ENCODE measurements at regions not wholly inside any gene's neighbourhood (a gene's known extent, or its start where the extent isn't known, plus 50 kb on each side); places are given as distances from the start of the nearest gene placed in this dataset.
"Not testable (repeated sequence)": the region's sequence is repeated elsewhere in the genome, so short reads cannot be mapped to it uniquely, and the experiment has no call there.

DNA sequence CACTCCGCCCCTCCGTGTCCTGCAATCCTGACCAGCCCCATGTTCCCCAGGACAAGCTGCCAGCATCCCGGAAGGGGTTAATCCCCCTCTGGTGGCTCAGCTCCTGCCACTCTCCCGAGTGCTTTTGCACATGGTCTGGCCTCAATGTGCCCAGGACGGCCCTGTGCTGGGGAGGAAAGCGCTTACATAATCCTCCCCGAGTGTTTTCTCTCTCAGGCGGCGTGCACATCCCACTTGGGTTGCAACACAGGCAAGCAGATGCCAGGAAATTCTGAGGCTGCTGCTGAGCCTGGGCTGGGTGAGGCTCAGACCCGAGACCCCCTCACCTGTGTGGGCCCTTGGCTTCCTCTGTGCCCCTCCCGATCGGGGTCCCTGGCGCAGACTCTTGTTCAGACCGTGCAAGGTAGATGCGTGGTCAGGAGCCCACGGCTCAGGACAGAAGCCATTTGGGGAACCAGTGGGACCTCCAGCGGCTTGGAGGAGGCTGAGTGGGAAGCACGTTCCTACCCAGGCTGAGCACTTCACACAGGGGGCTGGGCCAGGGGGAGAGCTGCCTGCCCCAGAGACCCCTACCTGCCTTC, 144.7 kb downstream of the LAT start:
- not testable (repeated sequence) for H3K27ac Mint-ChIP-seq; H3K9me3 Mint-ChIP-seq; H3K4me3 Mint-ChIP-seq; H3K27me3 Mint-ChIP-seq; H3K36me3 Mint-ChIP-seq; DNase-seq (ENCODE audit: low spot score); ATAC-seq
- H3K4me1 Mint-ChIP-seq (ENCODE audit: low read depth in 2 of 2): peaks cover 22 to 24% of the 10 kb centered on the region in 2 donors

DNA sequence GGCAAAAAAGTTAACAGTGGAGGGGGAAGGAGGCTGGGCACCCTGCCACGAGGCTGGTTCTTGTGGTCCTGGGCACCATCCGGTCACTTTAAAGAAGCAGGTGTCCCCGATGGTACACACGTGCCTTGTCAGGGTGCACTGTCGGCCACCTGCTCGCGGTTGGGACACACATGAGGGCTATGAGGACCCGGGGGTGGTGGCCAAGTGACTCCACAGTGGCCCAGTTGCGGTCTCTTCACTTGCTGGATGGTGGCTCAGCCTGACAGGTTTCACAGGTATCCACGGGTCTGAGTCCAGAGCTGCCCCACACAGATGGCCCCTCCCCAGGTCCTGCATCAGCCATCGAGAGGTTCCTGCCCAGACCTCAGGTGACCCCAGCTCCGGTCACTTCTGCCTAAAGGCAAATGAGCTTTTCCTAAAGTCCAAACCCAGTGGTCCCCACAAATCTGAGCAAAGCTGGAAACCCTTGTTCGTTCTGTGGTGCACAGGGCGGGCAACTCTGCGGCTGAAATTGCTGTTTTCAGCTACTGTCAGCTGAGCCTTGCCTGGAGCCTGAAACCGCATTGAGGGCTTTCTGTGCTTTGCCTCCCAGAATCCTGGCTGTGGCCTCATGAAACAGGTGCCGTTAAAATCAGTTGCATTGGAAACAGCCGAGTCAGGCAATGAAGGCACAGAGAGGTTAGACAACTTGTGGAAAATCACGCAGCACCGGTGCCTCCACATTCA, 144.0 kb downstream of the LAT start:
- peaks cover 22 to 24% of the 10 kb centered on the region in 2 donors for H3K4me1 Mint-ChIP-seq (ENCODE audit: low read depth in 2 of 2)
- not testable (repeated sequence) for H3K27ac Mint-ChIP-seq; H3K27me3 Mint-ChIP-seq; DNase-seq (ENCODE audit: low spot score); H3K36me3 Mint-ChIP-seq; ATAC-seq; H3K9me3 Mint-ChIP-seq; H3K4me3 Mint-ChIP-seq

DNA sequence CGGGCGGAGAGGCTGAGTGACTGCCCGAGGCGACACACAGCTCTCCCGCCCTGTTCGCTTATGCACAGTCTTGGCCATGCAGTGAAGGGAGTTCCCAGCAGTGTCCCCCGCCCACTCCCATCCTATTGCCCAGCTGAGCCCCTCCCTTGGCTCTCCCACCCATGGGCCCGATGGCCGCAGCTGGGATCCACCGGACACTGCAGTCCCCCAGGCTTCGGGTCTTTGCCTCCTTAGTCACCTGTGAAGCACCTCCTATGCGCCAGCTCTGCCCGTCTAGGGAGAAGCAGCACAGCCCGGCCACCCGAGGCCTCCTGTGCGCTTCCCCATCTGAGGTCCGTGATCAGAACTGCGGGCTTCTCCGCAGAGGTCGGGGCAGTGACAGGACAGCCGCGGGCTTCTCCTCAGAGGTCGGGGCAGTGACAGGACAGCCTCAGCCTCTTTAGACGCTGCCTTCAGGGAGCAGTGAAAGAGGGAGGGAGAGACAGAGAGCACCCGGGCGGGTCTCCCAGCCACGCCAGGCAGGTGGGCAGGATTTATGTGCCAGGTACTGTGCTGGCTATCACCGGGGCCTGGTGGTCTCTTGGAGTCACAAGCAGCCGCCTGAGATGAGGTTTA, 143.1 kb downstream of the LAT start:
- not testable (repeated sequence) for H3K27me3 Mint-ChIP-seq, ATAC-seq, H3K36me3 Mint-ChIP-seq

DNA sequence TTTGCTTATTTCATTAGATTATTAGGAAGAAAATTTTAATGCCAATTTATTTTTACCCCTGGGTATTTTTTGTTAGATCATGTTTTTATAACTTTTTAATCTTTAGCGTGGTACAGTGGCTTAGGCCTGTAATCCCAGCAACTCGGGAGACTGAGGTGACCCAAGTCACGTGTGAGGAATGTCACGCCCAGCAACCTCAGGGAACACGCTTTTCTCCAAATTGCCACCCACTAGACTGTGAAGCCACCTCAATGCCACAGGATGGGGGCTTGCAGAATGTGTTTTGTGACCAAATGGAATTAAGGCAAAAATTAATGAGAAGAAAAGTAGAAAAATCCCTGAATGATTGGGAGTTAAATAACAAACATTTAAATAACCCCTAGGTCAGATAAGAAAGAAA, 141.8 kb downstream of the LAT start:
- Mint-ChIP-seq H3K27ac (peak overlapping the region; percentile 93), H3K4me3 (peak overlapping the region; percentile 85), H3K27me3 (no peaks in the 10 kb centered on the region), H3K36me3 (no peaks in the 10 kb centered on the region), H3K4me1 (ENCODE audit: low read depth in 2 of 2) (peaks cover 24 to 25% of the 10 kb centered on the region in 2 donors), H3K9me3 (no peaks in the 10 kb centered on the region)
- ATAC-seq (no peak), DNase-seq (ENCODE audit: low spot score) (no peak)

More for the DNA sequence above, 143.1 kb downstream of the LAT start:
- not testable (repeated sequence) for H3K9me3 Mint-ChIP-seq; H3K27ac Mint-ChIP-seq; H3K4me3 Mint-ChIP-seq; DNase-seq (ENCODE audit: low spot score)
- peaks cover 24 to 25% of the 10 kb centered on the region in 2 donors for H3K4me1 Mint-ChIP-seq (ENCODE audit: low read depth in 2 of 2)

DNA sequence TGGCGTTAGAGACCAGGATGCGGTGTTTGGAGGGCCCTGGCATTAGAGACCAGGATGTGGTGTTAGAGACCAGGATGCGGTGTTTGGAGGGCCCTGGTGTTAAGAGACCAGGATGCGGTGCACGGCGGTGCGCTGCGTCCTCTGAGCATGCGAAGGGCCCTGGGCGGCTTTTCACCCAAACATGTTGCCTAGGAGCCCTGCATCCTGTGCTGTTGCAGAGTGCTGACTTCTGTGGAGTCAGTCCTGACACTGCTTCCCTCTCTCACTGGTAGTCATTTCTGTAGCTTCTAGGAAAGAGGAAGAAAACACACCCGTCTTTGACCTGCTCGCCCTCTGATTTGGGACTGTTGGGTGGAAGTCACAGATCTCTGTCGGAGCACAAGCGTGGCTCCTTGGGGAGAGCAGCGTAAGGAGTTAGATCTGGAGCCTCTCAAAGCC, 141.2 kb downstream of the LAT start:
- Mint-ChIP-seq H3K4me3 (peak overlapping the region; percentile 85), H3K4me1 (ENCODE audit: low read depth in 2 of 2) (peaks cover 24 to 25% of the 10 kb centered on the region in 2 donors), H3K27me3 (no peaks in the 10 kb centered on the region), H3K36me3 (no peaks in the 10 kb centered on the region), H3K9me3 (no peaks in the 10 kb centered on the region), H3K27ac (peak overlapping the region; percentile 93)
- DNase-seq (ENCODE audit: low spot score): peak; percentile 74
- ATAC-seq: peak; percentile 89 to 95

DNA sequence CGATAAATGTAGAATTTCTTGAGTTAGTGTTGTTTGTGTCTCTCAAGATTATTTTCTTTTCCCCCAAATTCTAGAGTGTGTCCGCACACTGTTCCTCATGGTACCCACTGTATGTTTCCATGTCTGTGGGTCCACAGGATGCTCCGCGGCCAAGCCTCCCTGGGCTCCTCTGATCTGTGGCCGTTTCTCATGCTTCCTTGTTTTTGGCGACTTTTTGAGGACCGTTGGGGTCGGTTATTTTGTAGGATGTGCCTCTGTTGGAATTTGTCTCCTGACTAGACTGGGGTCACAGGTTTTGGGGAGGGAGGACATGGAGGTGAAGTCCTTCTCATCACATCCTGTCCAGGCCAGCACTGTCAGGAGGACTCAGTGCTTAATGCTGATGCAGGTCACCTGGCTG, 140.0 kb downstream of the LAT start:
- H3K4me3 Mint-ChIP-seq: no peak overlapping the region
- no peaks in the 10 kb centered on the region for H3K9me3 Mint-ChIP-seq
- H3K27me3 Mint-ChIP-seq: no peaks in the 10 kb centered on the region
- H3K4me1 Mint-ChIP-seq (ENCODE audit: low read depth in 2 of 2): peaks cover 24 to 25% of the 10 kb centered on the region in 2 donors
- peak overlapping the region; percentile 93 for H3K27ac Mint-ChIP-seq
- no peak for ATAC-seq
- H3K36me3 Mint-ChIP-seq: no peaks in the 10 kb centered on the region
- no peak for DNase-seq (ENCODE audit: low spot score)

DNA sequence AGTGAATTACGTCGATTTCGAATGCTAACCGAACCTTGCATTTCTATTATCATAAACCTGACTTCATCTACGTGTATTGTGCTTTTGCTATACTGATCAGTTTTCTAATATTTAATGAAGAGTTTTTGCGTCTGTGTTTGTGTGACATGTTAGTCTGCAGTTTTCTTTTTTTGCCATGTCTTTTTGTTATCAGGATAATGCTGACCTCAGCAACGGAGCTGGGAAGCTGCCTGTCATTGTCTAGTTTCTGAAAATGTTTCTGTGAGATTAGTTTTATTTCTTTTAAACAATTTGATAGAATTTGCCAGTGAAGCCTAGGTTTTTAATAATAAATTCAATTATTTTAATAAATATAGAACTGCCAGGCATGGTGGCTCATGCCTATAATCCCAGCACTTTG, 139.3 kb downstream of the LAT start:
- H3K9me3 Mint-ChIP-seq; H3K27me3 Mint-ChIP-seq; DNase-seq (ENCODE audit: low spot score); ATAC-seq; H3K36me3 Mint-ChIP-seq; H3K27ac Mint-ChIP-seq; H3K4me3 Mint-ChIP-seq: not testable (repeated sequence)
- H3K4me1 Mint-ChIP-seq (ENCODE audit: low read depth in 2 of 2): peaks cover 24 to 25% of the 10 kb centered on the region in 2 donors

DNA sequence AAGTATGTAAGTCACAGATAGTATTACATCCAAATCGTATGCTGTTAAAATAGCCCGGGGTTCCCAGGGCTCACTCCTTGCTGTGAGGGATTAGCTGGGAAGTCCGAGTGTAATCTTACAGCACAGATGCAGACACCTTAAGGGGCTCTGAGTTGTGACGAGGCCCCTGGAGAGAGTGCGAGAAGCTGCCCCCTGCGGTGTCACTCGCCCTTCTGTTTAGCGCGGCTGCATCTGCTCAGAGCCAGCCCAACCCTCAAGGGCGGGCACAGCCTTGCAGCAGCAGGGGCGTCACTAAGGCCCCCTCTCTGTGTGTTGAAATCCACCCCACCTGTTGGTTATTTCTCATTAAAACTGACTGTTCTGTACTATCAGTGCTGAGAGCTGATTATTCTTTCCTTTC, 135.8 kb downstream of the LAT start:
- H3K4me3 Mint-ChIP-seq: not testable (repeated sequence)

DNA sequence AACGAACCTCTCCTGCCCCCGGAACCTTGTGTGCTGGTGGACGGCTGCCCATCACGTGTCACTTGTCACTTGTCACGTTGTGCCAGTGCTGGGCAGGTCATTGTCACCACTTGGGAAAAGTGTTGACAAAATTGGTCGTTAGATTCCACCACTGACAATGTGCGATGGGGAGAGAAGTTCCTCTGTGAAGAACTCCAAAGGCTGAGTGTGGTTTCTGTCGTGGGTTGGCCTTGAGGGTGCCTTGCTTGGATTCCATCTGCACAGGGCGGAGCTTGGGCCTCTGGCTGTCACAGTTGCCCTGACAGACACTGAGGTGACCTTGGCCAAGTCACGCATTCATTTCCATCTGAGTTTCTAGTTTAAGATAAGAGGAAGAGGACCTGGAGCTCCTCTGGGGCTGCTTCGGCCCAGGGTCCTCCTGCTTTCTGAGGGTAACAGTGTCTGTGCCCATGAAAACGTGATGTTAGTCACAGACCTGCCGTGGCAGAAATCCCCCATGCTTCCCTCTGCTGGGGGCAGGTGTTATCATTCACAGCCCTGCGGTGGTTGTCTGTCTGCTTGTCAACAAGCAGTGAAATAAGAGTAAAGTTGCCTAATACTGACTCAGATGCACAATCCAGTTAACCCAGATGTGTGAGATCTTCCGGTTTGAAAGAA, 133.6 kb downstream of the LAT start:
- Mint-ChIP-seq H3K4me3 (peak overlapping the region; percentile 83), H3K36me3 (peaks cover 18% of the 10 kb centered on the region), H3K27ac (peak overlapping the region; percentile 87 to 95), H3K4me1 (ENCODE audit: low read depth in 2 of 2) (peaks cover 47 to 49% of the 10 kb centered on the region in 2 donors)
- H3K9me3 Mint-ChIP-seq, H3K27me3 Mint-ChIP-seq: not testable (repeated sequence)
- DNase-seq (ENCODE audit: low spot score): peak; percentile 86
- ATAC-seq: peak; percentile 90 to 94

More for the DNA sequence above, 135.8 kb downstream of the LAT start:
- not testable (repeated sequence) for H3K27me3 Mint-ChIP-seq; H3K9me3 Mint-ChIP-seq; H3K36me3 Mint-ChIP-seq; ATAC-seq; DNase-seq (ENCODE audit: low spot score); H3K27ac Mint-ChIP-seq
- H3K4me1 Mint-ChIP-seq (ENCODE audit: low read depth in 2 of 2): peaks cover 33 to 37% of the 10 kb centered on the region in 2 donors

DNA sequence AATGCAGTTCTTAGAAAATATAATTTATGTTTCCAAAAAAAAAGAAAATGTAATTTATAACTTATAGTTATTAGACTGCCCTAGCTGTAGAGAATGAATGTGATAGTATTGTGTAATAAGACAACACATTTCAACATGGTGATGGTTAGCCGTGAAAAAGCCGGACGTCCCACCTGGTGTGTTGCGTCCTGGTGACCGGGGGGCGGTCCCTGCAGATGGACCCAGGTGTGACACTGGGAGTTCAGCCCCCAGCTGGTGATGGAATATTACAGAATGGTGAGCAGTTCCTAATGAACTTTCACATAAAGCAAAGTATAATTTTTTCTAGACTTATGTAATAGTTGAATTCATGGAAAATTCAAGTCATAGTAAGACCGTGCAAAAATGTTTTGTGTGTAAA, 132.8 kb downstream of the LAT start:
- Mint-ChIP-seq H3K36me3 (peaks cover 23% of the 10 kb centered on the region), H3K27ac (peak overlapping the region; percentile 87 to 95), H3K4me3 (peak overlapping the region; percentile 83), H3K27me3 (no peaks in the 10 kb centered on the region), H3K9me3 (no peaks in the 10 kb centered on the region), H3K4me1 (ENCODE audit: low read depth in 2 of 2) (peaks cover 49 to 57% of the 10 kb centered on the region in 2 donors)
- ATAC-seq: no peak
- no peak for DNase-seq (ENCODE audit: low spot score)

DNA sequence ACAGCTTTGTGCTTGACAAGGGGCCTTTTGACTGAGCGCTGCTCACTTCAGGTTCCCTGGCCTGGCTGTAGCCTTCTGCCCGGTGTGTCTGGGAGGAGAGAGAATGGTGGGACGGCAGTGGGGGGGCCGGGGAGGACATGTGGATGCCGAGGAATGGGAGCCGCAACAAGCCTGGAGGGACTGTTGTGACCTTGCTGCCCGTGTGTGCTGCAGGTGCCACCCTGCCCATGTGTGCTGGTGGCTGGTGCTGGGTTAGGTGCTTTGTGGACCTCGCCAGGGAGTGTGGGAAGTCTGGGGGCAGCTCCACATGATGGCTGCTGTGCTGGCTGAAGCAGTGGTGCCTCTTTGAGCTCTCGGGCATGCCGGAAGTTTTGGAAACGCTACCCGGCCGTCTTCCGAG, 132.1 kb downstream of the LAT start:
- Mint-ChIP-seq H3K4me3 (peak overlapping the region; percentile 60), H3K27ac (peak overlapping the region; percentile 74 to 82), H3K27me3 (no peaks in the 10 kb centered on the region), H3K36me3 (peaks cover 23% of the 10 kb centered on the region), H3K4me1 (ENCODE audit: low read depth in 2 of 2) (peaks cover 55 to 64% of the 10 kb centered on the region in 2 donors), H3K9me3 (no peaks in the 10 kb centered on the region)
- DNase-seq (ENCODE audit: low spot score) (no peak), ATAC-seq (no peak)

DNA sequence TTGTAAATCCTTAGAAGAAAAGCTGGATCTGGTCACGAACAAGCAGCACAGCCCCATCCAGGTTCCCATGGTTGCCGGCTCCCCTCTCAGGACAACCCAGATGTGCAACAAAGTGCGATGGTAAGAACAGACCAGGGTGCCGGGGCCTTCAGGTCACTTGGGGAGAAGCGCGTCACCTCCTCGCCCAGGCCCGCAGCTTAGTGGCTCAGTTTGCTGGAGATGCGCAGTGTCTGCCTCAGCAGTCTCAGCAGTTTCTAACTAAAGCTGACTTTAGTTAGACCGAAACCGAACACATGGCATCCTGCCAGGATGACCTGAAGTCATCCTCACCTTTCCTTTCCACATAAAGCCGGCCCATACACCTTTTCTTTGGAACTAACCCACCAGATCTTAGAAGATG, 131.4 kb downstream of the LAT start:
- peak overlapping the region; percentile 74 to 82 for H3K27ac Mint-ChIP-seq
- not testable (repeated sequence) for H3K9me3 Mint-ChIP-seq; H3K27me3 Mint-ChIP-seq; ATAC-seq; DNase-seq (ENCODE audit: low spot score)
- peaks cover 63 to 71% of the 10 kb centered on the region in 2 donors for H3K4me1 Mint-ChIP-seq (ENCODE audit: low read depth in 2 of 2)
- H3K36me3 Mint-ChIP-seq: peaks cover 23% of the 10 kb centered on the region
- H3K4me3 Mint-ChIP-seq: peak overlapping the region; percentile 60

DNA sequence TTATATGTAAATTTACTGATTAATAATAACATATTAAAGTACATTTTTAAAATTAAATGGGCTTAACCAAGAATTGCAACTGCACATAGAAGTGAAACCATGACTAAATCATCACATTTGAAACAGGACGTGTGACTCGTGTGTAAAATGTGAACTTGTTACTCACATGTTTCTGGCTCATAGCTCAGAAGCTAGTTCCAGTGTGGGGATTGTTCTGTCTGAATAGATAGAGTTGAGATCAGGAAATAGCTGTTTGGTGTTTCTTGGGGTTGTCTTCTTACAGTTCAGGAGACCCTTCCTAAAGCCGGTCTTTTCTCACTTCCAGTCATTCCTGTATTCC, 130.9 kb downstream of the LAT start:
- peak overlapping the region; percentile 60 for H3K4me3 Mint-ChIP-seq

More for the DNA sequence above, 130.9 kb downstream of the LAT start:
- not testable (repeated sequence) for DNase-seq (ENCODE audit: low spot score); H3K27me3 Mint-ChIP-seq; H3K9me3 Mint-ChIP-seq
- Mint-ChIP-seq H3K36me3 (peaks cover 23% of the 10 kb centered on the region), H3K4me1 (ENCODE audit: low read depth in 2 of 2) (peaks cover 67 to 76% of the 10 kb centered on the region in 2 donors), H3K27ac (peak overlapping the region; percentile 74 to 82)
- ATAC-seq: peak; percentile 53 to 67
